Endothelial cell of umbilical vein (primary cell): ENCODE measurements at regions not wholly inside any gene's neighbourhood (a gene's known extent, or its start where the extent isn't known, plus 50 kb on each side); places are given as distances from the start of the nearest gene placed in this dataset.

Experiments
- BruUV-seq: library from RNA; stranded (reverse); fragments of 400-500 nt; replicated peaks from 2 replicates; lab custom pipeline; 2021; lab: Mats Ljungman, UMichigan
- CTCF ChIA-PET: fragments of 300-600, 350-600 bp; sonication (Branson Sonifier 250); formaldehyde crosslinking; loops from one replicate; lab custom pipeline; 2021; ENCODE audit warnings: antibody characterized with exemption, inconsistent platforms; lab: Charles Lee
- POLR2A ChIA-PET: fragments of 300-600, 350-600 bp; sonication (Branson Sonifier 250); formaldehyde crosslinking; loops from one replicate; lab custom pipeline; 2021; ENCODE audit warnings: antibody characterized with exemption, inconsistent platforms; lab: Charles Lee
- DNase-seq: peaks from one replicate; pipeline ENCODE4 v3.0.0-alpha.2; 2011; ENCODE audit warnings: low read depth, low spot score
- FAIRE-seq: peaks from 2 replicates; lab custom pipeline; 2011; peaks lifted over from hg19 to GRCh38; lab: Jason Lieb, UNC
- H2AFZ ChIP-seq: 2 replicates; pipeline ENCODE4 v1.6.0; 2012; ENCODE audit warnings: low read depth, low read length, control low read depth, inconsistent platforms
- H3K27ac ChIP-seq: 2 replicates; pipeline ENCODE4 v1.5.1; 2011; ENCODE audit warnings: low read depth, mild to moderate bottlenecking, control low read depth, low read length, moderate library complexity; ENCODE audit not compliant: insufficient read depth
- H3K27me3 ChIP-seq, 2 experiments: 2 replicates each; pipeline versions ENCODE4 v1.6.0 to v1.6.1; 2011; ENCODE audit warnings: low read length in 2 of 2, mixed read lengths in 1 of 2; ENCODE audit not compliant: control insufficient read depth in 2 of 2, insufficient read depth in 2 of 2
- H3K36me3 ChIP-seq, 2 experiments: 2 replicates in 1 of 2; 3 replicates in 1 of 2; pipeline ENCODE4 v1.5.1; 2011; ENCODE audit warnings: low read length in 2 of 2, mild to moderate bottlenecking in 1 of 2, moderate library complexity in 1 of 2; ENCODE audit not compliant: control insufficient read depth in 2 of 2, insufficient read depth in 2 of 2; ENCODE audit errors: extremely low read depth in 1 of 2
- H3K4me1 ChIP-seq: 3 replicates; pipeline ENCODE4 v1.5.1; 2011; ENCODE audit warnings: mild to moderate bottlenecking, low read length; ENCODE audit not compliant: control insufficient read depth, insufficient read depth; ENCODE audit errors: extremely low read depth
- H3K4me2 ChIP-seq: 2 replicates; pipeline ENCODE4 v1.6.1; 2011; ENCODE audit warnings: low read length, control low read depth, mixed read lengths; ENCODE audit not compliant: insufficient read depth
- H3K4me3 ChIP-seq, 3 experiments: fragments of 200-600 bp in 1 of 3; sonication (generic), shearing (Covaris generic) in 1 of 3; replicated peaks in 1 of 3; 2 replicates each; pipeline ENCODE4 v1.5.1; 2011 to 2016; ENCODE audit warnings: control low read depth in 3 of 3, low read length in 3 of 3, mild to moderate bottlenecking in 2 of 3, inconsistent platforms in 1 of 3, low read depth in 1 of 3, moderate library complexity in 1 of 3; ENCODE audit not compliant: insufficient read depth in 1 of 3
- H3K79me2 ChIP-seq: 2 replicates; pipeline ENCODE4 v1.6.0; 2012; ENCODE audit warnings: low read length, inconsistent platforms; ENCODE audit not compliant: control insufficient read depth, insufficient read depth
- H3K9ac ChIP-seq: replicated peaks from 2 replicates; pipeline ENCODE3; 2011; ENCODE audit warnings: low read length, control low read depth; ENCODE audit not compliant: insufficient read depth; ENCODE audit errors: extremely low read depth
- H3K9me1 ChIP-seq: replicated peaks from 3 replicates; pipeline ENCODE4 v1.6.0; 2011; ENCODE audit warnings: mild to moderate bottlenecking, low read length; ENCODE audit not compliant: control insufficient read depth, insufficient read depth; ENCODE audit errors: extremely low read depth
- H3K9me3 ChIP-seq: replicated peaks from 2 replicates; pipeline ENCODE4 v1.5.1; 2012; ENCODE audit warnings: low read length, inconsistent platforms; ENCODE audit not compliant: control insufficient read depth, insufficient read depth
- H4K20me1 ChIP-seq: replicated peaks from 2 replicates; pipeline ENCODE3; 2011; ENCODE audit warnings: mild to moderate bottlenecking, low read length; ENCODE audit not compliant: control insufficient read depth, insufficient read depth; ENCODE audit errors: extremely low read depth
- EZH2 ChIP-seq: IDR thresholded peaks from 2 replicates; pipeline ENCODE4 v1.6.1; 2012; ENCODE audit warnings: borderline replicate concordance, low read depth, mild to moderate bottlenecking, moderate library complexity, low read length, inconsistent platforms; ENCODE audit not compliant: severe bottlenecking
- FOS ChIP-seq: IDR thresholded peaks from 2 replicates; pipeline ENCODE4 v1.6.1; 2011; ENCODE audit warnings: mild to moderate bottlenecking, low read length, moderate library complexity, borderline replicate concordance; ENCODE audit not compliant: insufficient read depth
- GATA2 ChIP-seq: IDR thresholded peaks from 2 replicates; pipeline ENCODE4 v1.7.0; 2011; ENCODE audit warnings: low read depth, mild to moderate bottlenecking, moderate library complexity, mixed read lengths, low read length; ENCODE audit not compliant: insufficient read length, insufficient read depth
- JUN ChIP-seq: IDR thresholded peaks from 2 replicates; pipeline ENCODE4 v1.6.1; 2011; ENCODE audit warnings: borderline replicate concordance, low read depth; ENCODE audit not compliant: insufficient read length, insufficient read depth
- MYC ChIP-seq: IDR thresholded peaks from one replicate; pipeline ENCODE4 v1.6.1; 2011; ENCODE audit warnings: mild to moderate bottlenecking, low read depth, low read length
- POLR2A ChIP-seq: IDR thresholded peaks from 2 replicates; pipeline ENCODE4 v1.6.1; 2012; ENCODE audit warnings: low read depth, mild to moderate bottlenecking, control low read depth, low read length
- POLR2AphosphoS5 ChIP-seq: IDR thresholded peaks from 2 replicates; pipeline ENCODE4 v1.6.1; 2012; ENCODE audit warnings: low read depth, mild to moderate bottlenecking, control low read depth, low read length, moderate library complexity; ENCODE audit not compliant: insufficient read depth
- dilution Hi-C: fragments of 300-500 bp; cut with MboI; formaldehyde crosslinking; loops from one replicate; pipeline ENCODE4 v1.15.0; 2019; ENCODE audit warnings: low sequenced_read_pairs; ENCODE audit not compliant: extremely low pct_ligation_motif_present
- intact Hi-C: fragments of 100-400 bp; cut with micrococcal nuclease; formaldehyde crosslinking; loops from one replicate; pipeline ENCODE4 v1.10.0; 2022
- TF ChIP-seq, protein P1 (sequence below): IDR thresholded peaks from 2 replicates; pipeline ENCODE4 v1.6.1; 2011; ENCODE audit not compliant: insufficient read depth, insufficient read length
- TF ChIP-seq, protein P2 (sequence below), 2 donors: IDR thresholded peaks; 1 replicate in 1 of 2; 2 replicates in 1 of 2; pipeline ENCODE4 v1.5.1; 2011; ENCODE audit warnings: low read length in 2 of 2, mild to moderate bottlenecking in 2 of 2, moderate library complexity in 2 of 2, control low read depth in 1 of 2, inconsistent platforms in 1 of 2, low read depth in 1 of 2; ENCODE audit not compliant: insufficient read depth in 1 of 2; ENCODE audit errors: extremely low read depth in 1 of 2

DNA sequence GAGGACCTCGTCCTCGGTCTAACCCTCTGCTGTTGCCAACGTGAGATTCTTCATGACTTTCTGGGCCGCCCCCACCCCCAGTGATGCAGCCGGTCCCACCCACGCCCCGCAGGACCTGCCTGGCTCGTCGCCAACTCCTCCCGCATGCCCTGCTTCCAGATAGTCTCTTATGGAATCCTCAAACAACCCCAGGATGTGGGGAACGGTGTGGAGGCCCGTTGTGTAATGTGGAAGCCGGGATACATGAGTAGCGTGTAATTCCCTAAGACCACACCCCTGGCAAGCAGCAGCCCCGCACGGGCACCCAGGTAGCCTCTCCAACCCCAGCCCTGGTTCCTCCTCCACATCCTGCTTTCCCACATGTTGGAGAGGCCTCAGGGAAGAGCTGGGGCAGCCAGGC, 275.9 kb downstream of the C16orf95 start:
- DNase-seq (no peak), FAIRE-seq (no peak)
- intact Hi-C loops (no loop called here), dilution Hi-C loops (no loop called here)
- no peaks in the 10 kb centered on the region for H3K36me3 ChIP-seq
- H3K9me3 ChIP-seq = no peaks in the 10 kb centered on the region
- H3K4me3 ChIP-seq = no peak overlapping the region
- H4K20me1 ChIP-seq = no peaks in the 10 kb centered on the region
- H3K27me3 ChIP-seq = peaks cover 0 to 8% of the 10 kb centered on the region in 2 experiments
- H3K4me2 ChIP-seq = no peak overlapping the region
- H3K27ac ChIP-seq = no peak overlapping the region
- ChIA-PET CTCF (no interaction called here), POLR2A (no interaction called here)
- TF ChIP-seq MYC (no peak), GATA2 (no peak)
- H3K9ac ChIP-seq = no peak overlapping the region
- H3K4me1 ChIP-seq = peaks cover 9% of the 10 kb centered on the region
- no peaks in the 10 kb centered on the region for H3K79me2 ChIP-seq
- no TSS peak for BruUV-seq
- no peaks in the 10 kb centered on the region for H3K9me1 ChIP-seq
- no peak overlapping the region for H2AFZ ChIP-seq

DNA sequence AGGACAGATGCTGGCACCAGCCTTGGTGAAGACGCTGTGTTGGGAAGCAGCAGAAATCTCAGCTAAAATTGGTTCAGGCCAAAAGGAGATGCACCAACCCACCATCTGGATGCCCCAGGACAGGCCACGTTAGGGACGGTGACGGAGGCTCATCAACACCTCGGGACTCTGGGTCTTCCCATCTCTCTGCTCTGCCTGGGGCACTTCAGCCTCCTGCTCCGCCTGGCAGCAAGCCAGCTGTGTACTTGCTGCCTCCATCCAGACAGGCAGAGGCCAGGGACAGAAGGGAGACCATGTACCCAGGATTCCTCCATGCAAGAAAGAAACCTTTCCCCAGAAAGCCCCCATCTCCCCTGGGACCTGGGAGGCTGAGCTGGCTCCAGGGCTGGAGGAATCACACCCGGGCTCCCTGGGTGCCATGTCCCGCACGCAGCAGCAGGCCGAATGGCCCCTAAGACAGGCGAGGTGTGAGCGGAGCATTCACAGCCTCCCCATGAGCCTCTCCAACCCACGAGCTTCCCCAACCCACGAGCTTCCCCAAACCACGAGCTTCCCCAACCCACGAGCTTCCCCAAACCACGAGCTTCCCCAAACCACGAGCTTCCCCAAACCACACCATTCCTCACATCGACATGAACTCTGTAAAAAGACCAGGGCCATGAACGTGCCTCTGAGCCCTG, 274.5 kb downstream of the C16orf95 start:
- no peak for TF ChIP-seq FOS
- no peak for TF ChIP-seq MYC
- TF ChIP-seq GATA2 = no peak
- TF ChIP-seq, protein P1, sequence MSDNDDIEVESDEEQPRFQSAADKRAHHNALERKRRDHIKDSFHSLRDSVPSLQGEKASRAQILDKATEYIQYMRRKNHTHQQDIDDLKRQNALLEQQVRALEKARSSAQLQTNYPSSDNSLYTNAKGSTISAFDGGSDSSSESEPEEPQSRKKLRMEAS = no peak
- no peak for TF ChIP-seq JUN
- no peak for TF ChIP-seq EZH2
- TF ChIP-seq POLR2AphosphoS5 = no peak
- TF ChIP-seq, protein P2, sequence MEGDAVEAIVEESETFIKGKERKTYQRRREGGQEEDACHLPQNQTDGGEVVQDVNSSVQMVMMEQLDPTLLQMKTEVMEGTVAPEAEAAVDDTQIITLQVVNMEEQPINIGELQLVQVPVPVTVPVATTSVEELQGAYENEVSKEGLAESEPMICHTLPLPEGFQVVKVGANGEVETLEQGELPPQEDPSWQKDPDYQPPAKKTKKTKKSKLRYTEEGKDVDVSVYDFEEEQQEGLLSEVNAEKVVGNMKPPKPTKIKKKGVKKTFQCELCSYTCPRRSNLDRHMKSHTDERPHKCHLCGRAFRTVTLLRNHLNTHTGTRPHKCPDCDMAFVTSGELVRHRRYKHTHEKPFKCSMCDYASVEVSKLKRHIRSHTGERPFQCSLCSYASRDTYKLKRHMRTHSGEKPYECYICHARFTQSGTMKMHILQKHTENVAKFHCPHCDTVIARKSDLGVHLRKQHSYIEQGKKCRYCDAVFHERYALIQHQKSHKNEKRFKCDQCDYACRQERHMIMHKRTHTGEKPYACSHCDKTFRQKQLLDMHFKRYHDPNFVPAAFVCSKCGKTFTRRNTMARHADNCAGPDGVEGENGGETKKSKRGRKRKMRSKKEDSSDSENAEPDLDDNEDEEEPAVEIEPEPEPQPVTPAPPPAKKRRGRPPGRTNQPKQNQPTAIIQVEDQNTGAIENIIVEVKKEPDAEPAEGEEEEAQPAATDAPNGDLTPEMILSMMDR (IDR thresholded peaks at IDR 0.05; ENCODE audit: extremely low read depth in 1 of 2, insufficient read depth in 1 of 2, low read depth in 1 of 2, low read length in 2 of 2) = no peak
- TF ChIP-seq POLR2A = no peak
- DNase-seq (no peak), FAIRE-seq (no peak)
- H3K4me2 ChIP-seq = no peak overlapping the region
- dilution Hi-C loops = no loop called here
- peaks cover 0 to 8% of the 10 kb centered on the region in 2 experiments for H3K27me3 ChIP-seq
- no peak overlapping the region for H3K27ac ChIP-seq
- peaks cover 9% of the 10 kb centered on the region for H3K4me1 ChIP-seq
- H4K20me1 ChIP-seq = no peaks in the 10 kb centered on the region
- no peak overlapping the region for H2AFZ ChIP-seq
- POLR2A ChIA-PET = no interaction called here
- no peaks in the 10 kb centered on the region for H3K36me3 ChIP-seq
- CTCF ChIA-PET = interaction anchor here (1.2 to 3.1 kb wide), 6 partner anchors 10 to 236 kb away, joined by 3 to 19 read pairs (median 6); no protein-coding TSS in a partner anchor
- no peaks in the 10 kb centered on the region for H3K79me2 ChIP-seq
- no peak overlapping the region for H3K4me3 ChIP-seq
- H3K9ac ChIP-seq = no peak overlapping the region
- H3K9me3 ChIP-seq = no peaks in the 10 kb centered on the region
- intact Hi-C loops = no loop called here
- BruUV-seq = no TSS peak
- H3K9me1 ChIP-seq = no peaks in the 10 kb centered on the region
